Choroid plexus epithelial cell (primary cell): ENCODE measurements at regions not wholly inside any gene's neighbourhood (a gene's known extent, or its start where the extent isn't known, plus 50 kb on each side); places are given as distances from the start of the nearest gene placed in this dataset.

Experiments used
- DNase-seq: peaks from one replicate; pipeline ENCODE4 v3.0.0-alpha.2; 2010; ENCODE audit warnings: low read depth
- H3K4me3 ChIP-seq: 2 replicates; pipeline ENCODE4 v1.5.1; 2011; ENCODE audit warnings: low read depth, mild to moderate bottlenecking, control low read depth, low read length, moderate library complexity
- CTCF ChIP-seq: conservative IDR thresholded peaks from 2 replicates; pipeline ENCODE4 v1.5.1; 2011; ENCODE audit warnings: low read depth, mild to moderate bottlenecking, control low read depth, inconsistent platforms, low read length, moderate library complexity

- no peak overlapping the region for H3K4me3 ChIP-seq
- no peak for TF ChIP-seq CTCF
- no peak for DNase-seq
Measured at GRCh38 chr3:43968465-43968864, 273.2 kb upstream of the TOPAZ1 start.

GRCh38 chr3:43969944-43970343, 271.7 kb upstream of the TOPAZ1 start:
- DNase-seq = no peak
- no peak overlapping the region for H3K4me3 ChIP-seq
- no peak for TF ChIP-seq CTCF

- DNase-seq = no peak
- no peak for TF ChIP-seq CTCF
- H3K4me3 ChIP-seq = no peak overlapping the region
Measured at GRCh38 chr3:43970351-43970750, 271.3 kb upstream of the TOPAZ1 start.

- no peak for TF ChIP-seq CTCF
- no peak overlapping the region for H3K4me3 ChIP-seq
- DNase-seq = no peak
Measured at GRCh38 chr3:43970920-43971319, 270.8 kb upstream of the TOPAZ1 start.

GRCh38 chr3:43971486-43971885, 270.2 kb upstream of the TOPAZ1 start:
- no peak overlapping the region for H3K4me3 ChIP-seq
- no peak for DNase-seq
- no peak for TF ChIP-seq CTCF

- no peak for DNase-seq
- no peak for TF ChIP-seq CTCF
- H3K4me3 ChIP-seq = no peak overlapping the region
Measured at GRCh38 chr3:43978708-43979107, 263.0 kb upstream of the TOPAZ1 start.

DNA sequence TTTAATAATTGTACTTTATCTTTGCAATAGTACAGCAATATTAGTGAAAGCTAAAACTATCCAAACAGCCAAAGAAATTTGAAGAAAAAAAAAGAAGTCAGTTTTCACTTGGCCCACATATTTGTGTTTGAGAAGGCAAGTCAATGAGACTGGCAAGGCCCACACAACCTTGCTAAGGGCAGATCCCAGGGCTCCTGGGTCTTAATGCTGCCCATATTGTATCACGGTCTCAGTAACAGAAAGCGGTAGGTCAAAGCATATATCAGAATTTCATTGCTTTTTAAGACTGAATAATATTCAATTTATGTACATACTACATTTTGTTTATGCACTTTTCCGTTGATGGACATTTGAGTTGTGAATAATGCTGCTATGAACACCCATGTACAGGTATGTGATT, 262.0 kb upstream of the TOPAZ1 start:
- H3K4me3 ChIP-seq = no peak overlapping the region
- TF ChIP-seq CTCF = no peak
- DNase-seq = no peak
